ENCODE measurements at regions not wholly inside any gene's neighbourhood (a gene's known extent, or its start where the extent isn't known, plus 50 kb on each side); places are given as distances from the start of the nearest gene placed in this dataset.

GRCh38 chr18:1784113-1784512, 787.2 kb downstream of the METTL4 start:
- TF ChIP-seq CTCF (IDR thresholded peaks at IDR 0.05; ENCODE audit: borderline replicate concordance, extremely low read depth, low read length, poor library complexity, severe bottlenecking) (no peak), EZH2 (IDR thresholded peaks at IDR 0.05; ENCODE audit: borderline replicate concordance, low read depth, low read length, severe bottlenecking) (no peak)

All from DND-41 (cell line).